GM19468 (cell line): ENCODE measurements at regions not wholly inside any gene's neighbourhood (a gene's known extent, or its start where the extent isn't known, plus 50 kb on each side); places are given as distances from the start of the nearest gene placed in this dataset.

Source experiments
- ATAC-seq: cut with Tn5 transposase; IDR thresholded peaks from one replicate; pipeline ENCODE4 v1.9.1; 2021; ENCODE audit warnings: mild to moderate bottlenecking, moderate library complexity, moderate number of reproducible peaks; ENCODE audit not compliant: unreplicated experiment; ENCODE audit errors: extremely low read depth

GRCh38 chr15:70509731-70510143 lies 253.6 kb downstream of the UACA start:
- ATAC-seq, result no peak

GRCh38 chr15:70509282-70509662 lies 254.1 kb downstream of the UACA start:
- no peak for ATAC-seq

GRCh38 chr15:70508561-70509281 lies 254.6 kb downstream of the UACA start:
- no peak for ATAC-seq

GRCh38 chr15:70507772-70508371 lies 255.5 kb downstream of the UACA start:
- no peak for ATAC-seq

GRCh38 chr15:70505936-70506912 lies 257.1 kb downstream of the UACA start:
- no peak for ATAC-seq

- no peak for ATAC-seq
Observed at GRCh38 chr15:70505411-70505919, 257.9 kb downstream of the UACA start.

- ATAC-seq, result no peak
Observed at GRCh38 chr15:70504988-70505387, 258.4 kb downstream of the UACA start.

GRCh38 chr15:70504299-70504951 lies 258.9 kb downstream of the UACA start:
- ATAC-seq, result peak; percentile 24

GRCh38 chr15:70503798-70504298 lies 259.5 kb downstream of the UACA start:
- ATAC-seq, result no peak

- no peak for ATAC-seq
Observed at GRCh38 chr15:70503073-70503745, 260.1 kb downstream of the UACA start.

- no peak for ATAC-seq
Observed at GRCh38 chr15:70502529-70502928, 260.8 kb downstream of the UACA start.

GRCh38 chr15:70501849-70502248 lies 261.5 kb downstream of the UACA start:
- ATAC-seq, result no peak

- no peak for ATAC-seq
Observed at GRCh38 chr15:70501121-70501727, 262.1 kb downstream of the UACA start.

- no peak for ATAC-seq
Observed at GRCh38 chr15:70499791-70500190, 263.6 kb downstream of the UACA start.

GRCh38 chr15:70498096-70498626 lies 265.2 kb downstream of the UACA start:
- ATAC-seq, result no peak

GRCh38 chr15:70497661-70498060 lies 265.7 kb downstream of the UACA start:
- ATAC-seq, result no peak

- ATAC-seq, result no peak
Observed at GRCh38 chr15:70495991-70496599, 267.3 kb downstream of the UACA start.

- no peak for ATAC-seq
Observed at GRCh38 chr15:70494852-70495571, 268.3 kb downstream of the UACA start.
